ENCODE measurements at regions not wholly inside any gene's neighbourhood (a gene's known extent, or its start where the extent isn't known, plus 50 kb on each side); places are given as distances from the start of the nearest gene placed in this dataset.

DNA sequence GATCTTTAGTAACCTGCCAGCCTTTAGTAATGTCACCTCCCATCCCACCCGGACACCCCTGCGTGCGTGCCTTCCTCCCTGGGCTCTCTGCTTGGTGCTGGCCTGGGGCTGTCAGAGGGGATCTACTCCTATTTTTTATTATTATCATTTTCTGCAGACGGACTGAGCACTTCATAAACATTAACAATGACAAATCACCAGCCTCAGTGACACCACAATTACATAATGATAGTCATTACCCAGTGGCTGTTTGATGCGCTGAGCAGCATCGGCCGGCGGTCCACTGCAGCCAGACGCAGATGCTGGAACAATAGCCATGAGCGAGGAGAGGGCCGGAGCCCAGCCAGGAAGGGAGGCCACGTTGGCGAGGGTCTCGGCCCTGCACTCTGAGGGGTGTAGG lies 309.3 kb upstream of the AJAP1 start:
- H3K4me1 ChIP-seq (ENCODE audit: control insufficient read depth in 1 of 2, low read depth in 2 of 2), result no peaks in the 10 kb centered on the region
- no peaks in the 10 kb centered on the region for H3K9me3 ChIP-seq
- no peak overlapping the region for H3K4me3 ChIP-seq
- no peak overlapping the region for H3K27ac ChIP-seq
- ATAC-seq (ENCODE audit: insufficient number of reproducible peaks, low FRiP score, low read depth), result no peak
- DNase-seq (ENCODE audit: low spot score), result no peak
- no peaks in the 10 kb centered on the region for H3K27me3 ChIP-seq (replicated peaks; ENCODE audit: insufficient read depth)
- no peaks in the 10 kb centered on the region for H3K36me3 ChIP-seq
- TF ChIP-seq, protein P1, sequence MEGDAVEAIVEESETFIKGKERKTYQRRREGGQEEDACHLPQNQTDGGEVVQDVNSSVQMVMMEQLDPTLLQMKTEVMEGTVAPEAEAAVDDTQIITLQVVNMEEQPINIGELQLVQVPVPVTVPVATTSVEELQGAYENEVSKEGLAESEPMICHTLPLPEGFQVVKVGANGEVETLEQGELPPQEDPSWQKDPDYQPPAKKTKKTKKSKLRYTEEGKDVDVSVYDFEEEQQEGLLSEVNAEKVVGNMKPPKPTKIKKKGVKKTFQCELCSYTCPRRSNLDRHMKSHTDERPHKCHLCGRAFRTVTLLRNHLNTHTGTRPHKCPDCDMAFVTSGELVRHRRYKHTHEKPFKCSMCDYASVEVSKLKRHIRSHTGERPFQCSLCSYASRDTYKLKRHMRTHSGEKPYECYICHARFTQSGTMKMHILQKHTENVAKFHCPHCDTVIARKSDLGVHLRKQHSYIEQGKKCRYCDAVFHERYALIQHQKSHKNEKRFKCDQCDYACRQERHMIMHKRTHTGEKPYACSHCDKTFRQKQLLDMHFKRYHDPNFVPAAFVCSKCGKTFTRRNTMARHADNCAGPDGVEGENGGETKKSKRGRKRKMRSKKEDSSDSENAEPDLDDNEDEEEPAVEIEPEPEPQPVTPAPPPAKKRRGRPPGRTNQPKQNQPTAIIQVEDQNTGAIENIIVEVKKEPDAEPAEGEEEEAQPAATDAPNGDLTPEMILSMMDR (IDR thresholded peaks at IDR 0.05), result no peak

DNA sequence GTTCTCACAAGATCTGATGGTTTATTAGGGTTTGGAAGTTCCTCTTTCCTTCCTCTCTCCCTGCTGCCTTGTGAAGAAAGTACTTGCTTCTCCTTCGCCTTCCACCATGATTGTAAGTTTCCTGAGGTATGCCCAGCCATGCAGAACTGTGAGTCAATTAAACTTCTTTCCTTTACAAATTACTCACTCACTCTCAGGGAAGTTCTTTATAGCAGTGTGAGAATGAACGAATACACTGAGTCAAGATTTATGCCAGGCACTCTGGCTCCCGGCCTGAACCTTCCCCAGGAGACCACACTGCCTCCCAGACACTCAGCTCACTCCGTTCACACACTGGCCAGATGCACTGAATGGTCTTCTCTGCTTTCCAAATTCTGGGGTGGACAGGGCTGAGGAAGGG lies 308.3 kb upstream of the AJAP1 start:
- Histone ChIP-seq H3K36me3 (no peaks in the 10 kb centered on the region), H3K27me3 (replicated peaks; ENCODE audit: insufficient read depth) (no peaks in the 10 kb centered on the region), H3K4me1 (ENCODE audit: control insufficient read depth in 1 of 2, low read depth in 2 of 2) (no peaks in the 10 kb centered on the region), H3K4me3 (no peak overlapping the region), H3K27ac (no peak overlapping the region), H3K9me3 (no peaks in the 10 kb centered on the region)
- ATAC-seq (ENCODE audit: insufficient number of reproducible peaks, low FRiP score, low read depth) (no peak), DNase-seq (ENCODE audit: low spot score) (no peak)
- TF ChIP-seq, protein P1 (IDR thresholded peaks at IDR 0.05), result no peak

DNA sequence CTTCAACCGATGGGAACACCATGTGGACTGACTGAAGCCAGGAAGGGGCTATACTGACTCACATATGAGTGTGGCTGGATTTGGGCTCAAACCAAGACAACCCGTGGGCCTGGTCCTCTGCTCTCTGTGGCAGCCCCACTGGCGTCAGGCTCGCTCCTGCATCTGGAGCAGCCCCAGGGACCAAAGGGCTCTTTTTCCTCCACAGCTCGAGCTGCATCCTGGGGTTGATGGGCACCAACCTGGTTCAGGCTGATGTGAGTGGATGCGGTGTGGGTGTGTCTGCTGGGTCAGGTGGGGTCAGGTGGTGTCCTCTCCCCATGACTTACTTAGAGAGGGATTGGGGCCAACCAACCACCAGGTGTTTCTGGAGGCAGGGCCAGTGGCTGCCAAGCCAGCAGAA lies 303.0 kb upstream of the AJAP1 start:
- no peaks in the 10 kb centered on the region for H3K27me3 ChIP-seq (replicated peaks; ENCODE audit: insufficient read depth)
- no peak overlapping the region for H3K4me3 ChIP-seq
- H3K27ac ChIP-seq, result no peak overlapping the region
- ATAC-seq (ENCODE audit: insufficient number of reproducible peaks, low FRiP score, low read depth) (no peak), DNase-seq (ENCODE audit: low spot score) (no peak)
- no peaks in the 10 kb centered on the region for H3K4me1 ChIP-seq (ENCODE audit: control insufficient read depth in 1 of 2, low read depth in 2 of 2)
- no peaks in the 10 kb centered on the region for H3K9me3 ChIP-seq
- TF ChIP-seq, protein P1 (IDR thresholded peaks at IDR 0.05), result no peak
- no peaks in the 10 kb centered on the region for H3K36me3 ChIP-seq

DNA sequence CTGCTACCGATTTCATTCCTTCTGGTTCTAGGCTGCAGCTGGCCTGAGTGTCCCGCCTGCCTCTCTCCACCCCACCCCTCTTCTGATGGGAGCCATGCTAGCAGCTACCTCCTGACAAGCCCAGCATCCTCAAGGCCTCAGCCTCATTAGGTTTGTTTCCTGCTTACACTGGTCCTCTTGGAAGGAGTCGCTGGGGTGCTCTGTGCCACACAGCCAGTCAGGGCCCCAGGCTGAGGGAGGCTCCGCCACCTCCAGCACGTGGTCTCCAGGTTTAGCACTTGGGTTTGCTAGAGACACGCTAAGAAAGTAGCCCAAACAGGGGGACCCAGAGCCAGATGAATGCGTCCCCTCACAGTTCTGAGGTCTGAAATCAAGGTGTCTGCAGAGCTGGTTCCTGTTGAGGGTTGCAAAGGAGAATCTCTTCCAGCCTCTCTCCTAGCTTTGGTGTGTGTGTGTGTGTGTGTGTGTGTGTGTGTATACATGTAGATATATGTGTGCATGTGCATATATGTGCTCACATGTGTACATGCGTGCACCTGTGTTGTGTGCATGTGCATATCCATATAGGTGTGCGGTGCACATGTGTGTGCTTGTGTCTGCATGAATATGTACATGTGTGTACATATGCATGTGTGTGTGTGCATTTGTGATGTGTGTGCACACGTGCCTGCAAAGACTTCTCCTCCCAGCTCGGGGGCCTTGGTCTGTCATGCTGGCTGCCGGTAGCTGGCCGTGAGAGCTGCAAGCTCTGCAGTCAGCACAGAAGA lies 301.1 kb upstream of the AJAP1 start:
- TF ChIP-seq, protein P1 (IDR thresholded peaks at IDR 0.05), result no peak
- Histone ChIP-seq H3K36me3 (no peaks in the 10 kb centered on the region), H3K27me3 (replicated peaks; ENCODE audit: insufficient read depth) (no peaks in the 10 kb centered on the region), H3K9me3 (no peaks in the 10 kb centered on the region), H3K4me1 (ENCODE audit: control insufficient read depth in 1 of 2, low read depth in 2 of 2) (no peaks in the 10 kb centered on the region), H3K27ac (no peak overlapping the region), H3K4me3 (no peak overlapping the region)
- DNase-seq (ENCODE audit: low spot score), result no peak
- ATAC-seq (ENCODE audit: insufficient number of reproducible peaks, low FRiP score, low read depth), result no peak

DNA sequence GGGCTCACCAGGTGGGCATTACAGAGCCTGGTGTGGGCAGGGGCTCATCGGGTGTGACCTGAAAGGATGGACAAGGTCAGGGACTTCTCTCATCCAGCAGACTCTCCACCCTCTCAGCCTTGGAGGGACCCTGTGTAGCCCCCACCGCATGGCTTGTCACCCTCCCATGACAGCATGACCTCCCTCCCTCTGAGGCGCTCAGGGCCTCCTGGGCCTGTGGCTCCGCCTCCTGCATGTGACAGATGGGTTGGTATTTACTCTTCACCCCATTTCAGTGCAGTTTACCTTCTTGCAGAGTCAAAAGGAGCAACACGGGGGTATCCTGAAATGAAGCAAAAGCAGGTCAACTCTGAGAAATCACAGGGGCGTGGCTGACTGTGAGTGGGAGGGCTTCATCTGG lies 298.6 kb upstream of the AJAP1 start:
- DNase-seq (ENCODE audit: low spot score) (no peak), ATAC-seq (ENCODE audit: insufficient number of reproducible peaks, low FRiP score, low read depth) (no peak)
- H3K36me3 ChIP-seq, result no peaks in the 10 kb centered on the region
- no peaks in the 10 kb centered on the region for H3K27me3 ChIP-seq (replicated peaks; ENCODE audit: insufficient read depth)
- TF ChIP-seq, protein P1 (IDR thresholded peaks at IDR 0.05), result no peak
- no peaks in the 10 kb centered on the region for H3K4me1 ChIP-seq (ENCODE audit: control insufficient read depth in 1 of 2, low read depth in 2 of 2)
- H3K9me3 ChIP-seq, result no peaks in the 10 kb centered on the region
- H3K4me3 ChIP-seq, result no peak overlapping the region
- no peak overlapping the region for H3K27ac ChIP-seq
